Hepatocyte (in vitro differentiated cells): ENCODE measurements at regions not wholly inside any gene's neighbourhood (a gene's known extent, or its start where the extent isn't known, plus 50 kb on each side); places are given as distances from the start of the nearest gene placed in this dataset.
A peak's percentile ranks its signal among the peaks of the same experiment; 100 is the strongest.

Experiments
- DNase-seq: peaks from one replicate; pipeline ENCODE4 v3.0.0-alpha.2; 2016; ENCODE audit warnings: low spot score
- H2AFZ ChIP-seq: fragments of 200-600 bp; sonication (generic); 2 replicates; pipeline ENCODE4 v1.6.0; 2016; ENCODE audit warnings: antibody characterized with exemption, mild to moderate bottlenecking
- H3K27ac ChIP-seq: fragments of 200-600 bp; sonication (generic); 2 replicates; pipeline ENCODE4 v1.5.1; 2016; ENCODE audit warnings: mild to moderate bottlenecking
- H3K27me3 ChIP-seq: fragments of 200-600 bp; sonication (generic); 2 replicates; pipeline ENCODE4 v1.6.1; 2016
- H3K36me3 ChIP-seq: fragments of 200-600 bp; sonication (generic); replicated peaks from 2 replicates; pipeline ENCODE4 v1.5.1; 2016; ENCODE audit warnings: low read depth; ENCODE audit not compliant: insufficient read depth
- H3K4me1 ChIP-seq: fragments of 200-600 bp; sonication (generic); 2 replicates; pipeline ENCODE4 v1.5.1; 2016; ENCODE audit warnings: mild to moderate bottlenecking, moderate library complexity; ENCODE audit not compliant: insufficient read depth
- H3K4me2 ChIP-seq: fragments of 200-600 bp; sonication (generic); 2 replicates; pipeline ENCODE4 v1.6.0; 2016
- H3K4me3 ChIP-seq: fragments of 200-600 bp; sonication (generic); 2 replicates; pipeline ENCODE4 v1.5.1; 2016; ENCODE audit warnings: mild to moderate bottlenecking
- H3K79me2 ChIP-seq: fragments of 200-600 bp; sonication (generic); 2 replicates; pipeline ENCODE4 v1.6.0; 2017; ENCODE audit warnings: mild to moderate bottlenecking
- H3K9me2 ChIP-seq: fragments of 200-600 bp; sonication (generic); replicated peaks from 2 replicates; pipeline ENCODE4 v1.6.0; 2017; ENCODE audit warnings: mild to moderate bottlenecking; ENCODE audit not compliant: insufficient read depth
- H3K9me3 ChIP-seq: fragments of 200-600 bp; sonication (generic); 2 replicates; pipeline ENCODE4 v1.5.1; 2016; ENCODE audit warnings: low read depth, mild to moderate bottlenecking
- H4K20me1 ChIP-seq: fragments of 200-600 bp; sonication (generic); 2 replicates; pipeline ENCODE4 v1.6.0; 2016; ENCODE audit warnings: mild to moderate bottlenecking; ENCODE audit not compliant: insufficient read depth, poor library complexity, severe bottlenecking
- CTCF ChIP-seq: fragments of 200-600 bp; sonication (generic); IDR thresholded peaks from 2 replicates; pipeline ENCODE4 v1.5.1; 2016; ENCODE audit warnings: antibody characterized with exemption, mild to moderate bottlenecking; ENCODE audit not compliant: poor library complexity
- EZH2 ChIP-seq: fragments of 200-600 bp; sonication (generic); IDR thresholded peaks from 2 replicates; pipeline ENCODE4 v1.6.1; 2016; ENCODE audit warnings: antibody characterized with exemption, mild to moderate bottlenecking, borderline replicate concordance
- EZH2phosphoT487 ChIP-seq: fragments of 200-600 bp; sonication (generic); IDR thresholded peaks from one replicate; pipeline ENCODE4 v1.6.1; 2018; ENCODE audit warnings: antibody characterized with exemption, mild to moderate bottlenecking, low read depth, moderate library complexity; ENCODE audit not compliant: unreplicated experiment, severe bottlenecking
- WGBS: methylation state at CpG from one replicate; pipeline ENCODE4 v1.1.6; 2016; ENCODE audit warnings: low lambda C conversion rate; ENCODE audit errors: missing lambda C conversion rate; 5-methylcytosine and 5-hydroxymethylcytosine counted together

- no peaks in the 10 kb centered on the region for H3K9me2 ChIP-seq
- TF ChIP-seq EZH2phosphoT487 (no peak), CTCF (no peak), EZH2 (no peak)
- peak; percentile 37 for DNase-seq
- no peak overlapping the region for H3K4me2 ChIP-seq
- no peaks in the 10 kb centered on the region for H3K4me1 ChIP-seq
- no peak overlapping the region for H2AFZ ChIP-seq
- no peak overlapping the region for H3K27ac ChIP-seq
- no peaks in the 10 kb centered on the region for H3K9me3 ChIP-seq
- no peak overlapping the region for H3K4me3 ChIP-seq
- H3K27me3 ChIP-seq: no peaks in the 10 kb centered on the region
- no peaks in the 10 kb centered on the region for H3K79me2 ChIP-seq
- H4K20me1 ChIP-seq: no peaks in the 10 kb centered on the region
- WGBS: 83% methylated on average over 4 of the region's 4 CpGs
- H3K36me3 ChIP-seq: no peaks in the 10 kb centered on the region
Observed at GRCh38 chr3:182244222-182244971, 532.7 kb downstream of the SOX2 start.

- no peak overlapping the region for H3K4me2 ChIP-seq
- no peak overlapping the region for H3K27ac ChIP-seq
- H3K4me1 ChIP-seq: no peaks in the 10 kb centered on the region
- no peaks in the 10 kb centered on the region for H3K9me3 ChIP-seq
- no peak overlapping the region for H3K4me3 ChIP-seq
- no peak overlapping the region for H2AFZ ChIP-seq
- H3K79me2 ChIP-seq: no peaks in the 10 kb centered on the region
- no peaks in the 10 kb centered on the region for H3K9me2 ChIP-seq
- no peak for DNase-seq
- H4K20me1 ChIP-seq: no peaks in the 10 kb centered on the region
- H3K27me3 ChIP-seq: no peaks in the 10 kb centered on the region
- TF ChIP-seq EZH2phosphoT487 (no peak), CTCF (no peak), EZH2 (no peak)
- no peaks in the 10 kb centered on the region for H3K36me3 ChIP-seq
- WGBS: 94% methylated on average over 5 of the region's 5 CpGs
Observed at GRCh38 chr3:182245059-182245458, 533.3 kb downstream of the SOX2 start.

GRCh38 chr3:182246870-182247269 is 535.1 kb downstream of the SOX2 start:
- DNase-seq: no peak
- Histone ChIP-seq H3K27ac (no peak overlapping the region), H2AFZ (no peak overlapping the region), H3K27me3 (no peaks in the 10 kb centered on the region), H3K36me3 (no peaks in the 10 kb centered on the region), H4K20me1 (no peaks in the 10 kb centered on the region), H3K4me3 (no peak overlapping the region), H3K9me2 (no peaks in the 10 kb centered on the region), H3K4me1 (no peaks in the 10 kb centered on the region), H3K4me2 (no peak overlapping the region), H3K79me2 (no peaks in the 10 kb centered on the region), H3K9me3 (no peaks in the 10 kb centered on the region)
- 87% methylated on average over 5 of the region's 5 CpGs for WGBS
- TF ChIP-seq EZH2 (no peak), EZH2phosphoT487 (no peak), CTCF (no peak)
